Peyer's patch (tissue), 4 donors: ENCODE measurements at regions not wholly inside any gene's neighbourhood (a gene's known extent, or its start where the extent isn't known, plus 50 kb on each side); places are given as distances from the start of the nearest gene placed in this dataset.

Experiments
- POLR2A ChIP-seq, 2 donors: fragments of 450-650 bp; IDR thresholded peaks; one replicate each; pipeline ENCODE4 v1.5.1; 2017; ENCODE audit warnings: antibody characterized with exemption in 2 of 2, mild to moderate bottlenecking in 2 of 2, moderate library complexity in 2 of 2
- TF ChIP-seq, protein P1 (sequence below), 6 experiments: fragments of 450-650 bp in 4 of 6; fragments of 200-600 bp in 2 of 6; sonication (generic) in 1 of 6; IDR thresholded peaks; one replicate each; pipeline ENCODE4 v1.5.1; 2017 to 2019; ENCODE audit warnings: antibody characterized with exemption in 6 of 6, mild to moderate bottlenecking in 3 of 6, moderate library complexity in 1 of 6

DNA sequence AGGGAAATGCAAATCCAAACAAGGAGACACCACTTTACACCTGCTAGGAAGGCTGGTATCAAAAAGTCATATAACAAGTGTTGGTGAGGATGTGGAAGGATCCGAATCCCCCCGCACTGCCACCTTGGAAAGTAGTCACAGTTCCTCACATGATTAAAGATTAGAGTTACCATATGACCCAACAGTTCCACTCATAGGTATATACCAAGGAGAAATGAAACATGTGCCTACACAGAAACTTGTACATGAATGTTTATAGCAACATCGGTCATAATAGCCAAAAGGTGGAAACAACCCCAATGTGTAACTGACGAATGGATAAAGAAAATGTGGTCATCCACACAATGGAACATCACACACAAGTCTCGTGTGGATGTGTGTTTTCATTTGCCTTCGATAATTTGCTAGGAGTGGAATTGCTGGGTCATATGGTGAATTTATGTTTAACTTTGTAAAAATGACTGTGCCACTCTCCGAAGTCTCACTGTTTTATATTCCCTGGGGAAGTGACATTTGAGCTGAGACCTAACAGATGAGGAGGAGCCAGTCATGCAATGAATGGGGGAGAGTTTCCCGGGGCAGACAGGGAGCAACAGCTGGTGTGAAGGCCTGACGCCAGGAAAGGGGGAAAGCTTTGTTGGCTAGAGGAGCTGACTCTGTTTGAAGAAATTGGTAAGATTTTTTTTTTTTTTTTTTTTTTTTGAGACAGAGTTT lies 125.9 kb upstream of the MLN start:
- no peak for TF ChIP-seq POLR2A (IDR thresholded peaks at IDR 0.05)
- TF ChIP-seq, protein P1, sequence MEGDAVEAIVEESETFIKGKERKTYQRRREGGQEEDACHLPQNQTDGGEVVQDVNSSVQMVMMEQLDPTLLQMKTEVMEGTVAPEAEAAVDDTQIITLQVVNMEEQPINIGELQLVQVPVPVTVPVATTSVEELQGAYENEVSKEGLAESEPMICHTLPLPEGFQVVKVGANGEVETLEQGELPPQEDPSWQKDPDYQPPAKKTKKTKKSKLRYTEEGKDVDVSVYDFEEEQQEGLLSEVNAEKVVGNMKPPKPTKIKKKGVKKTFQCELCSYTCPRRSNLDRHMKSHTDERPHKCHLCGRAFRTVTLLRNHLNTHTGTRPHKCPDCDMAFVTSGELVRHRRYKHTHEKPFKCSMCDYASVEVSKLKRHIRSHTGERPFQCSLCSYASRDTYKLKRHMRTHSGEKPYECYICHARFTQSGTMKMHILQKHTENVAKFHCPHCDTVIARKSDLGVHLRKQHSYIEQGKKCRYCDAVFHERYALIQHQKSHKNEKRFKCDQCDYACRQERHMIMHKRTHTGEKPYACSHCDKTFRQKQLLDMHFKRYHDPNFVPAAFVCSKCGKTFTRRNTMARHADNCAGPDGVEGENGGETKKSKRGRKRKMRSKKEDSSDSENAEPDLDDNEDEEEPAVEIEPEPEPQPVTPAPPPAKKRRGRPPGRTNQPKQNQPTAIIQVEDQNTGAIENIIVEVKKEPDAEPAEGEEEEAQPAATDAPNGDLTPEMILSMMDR (IDR thresholded peaks at IDR 0.05) = no peak
